Stimulated activated CD8-positive, alpha-beta memory T cell treated with anti-CD3 and anti-CD28 coated beads, Interleukin-15, amount 100 ng/mL, for 48 hours (primary cell): ENCODE measurements at regions not wholly inside any gene's neighbourhood (a gene's known extent, or its start where the extent isn't known, plus 50 kb on each side); places are given as distances from the start of the nearest gene placed in this dataset.
A peak's percentile ranks its signal among the peaks of the same experiment; 100 is the strongest.

Experiments used
- DNase-seq, 2 donors: peaks; one replicate each; pipeline ENCODE4 v3.0.0-alpha.2; 2020; ENCODE audit warnings: low read depth in 2 of 2

GRCh38 chr3:116767726-116768125, 58.1 kb downstream of the TUSC7 start:
- DNase-seq = no peak

- peak; percentile 8 to 12 for DNase-seq
These were observed 61.4 kb downstream of the TUSC7 start for GRCh38 chr3:116770815-116771450.

- DNase-seq = no peak
These were observed 67.6 kb downstream of the TUSC7 start for GRCh38 chr3:116776880-116777785.

GRCh38 chr3:116785226-116785625, 75.6 kb downstream of the TUSC7 start:
- DNase-seq = no peak

GRCh38 chr3:116802651-116803050, 93.1 kb downstream of the TUSC7 start:
- DNase-seq = no peak

GRCh38 chr3:116806351-116806750, 96.8 kb downstream of the TUSC7 start:
- DNase-seq = no peak

- no peak for DNase-seq
These were observed 99.1 kb downstream of the TUSC7 start for GRCh38 chr3:116808725-116809124.

- DNase-seq = no peak
These were observed 99.6 kb downstream of the TUSC7 start for GRCh38 chr3:116809208-116809607.

- DNase-seq = no peak
These were observed 102.2 kb downstream of the TUSC7 start for GRCh38 chr3:116811754-116812153.

- DNase-seq = no peak
These were observed 103.4 kb downstream of the TUSC7 start for GRCh38 chr3:116812949-116813348.

GRCh38 chr3:116815321-116815720, 105.7 kb downstream of the TUSC7 start:
- no peak for DNase-seq

GRCh38 chr3:116815831-116816588, 106.4 kb downstream of the TUSC7 start:
- no peak for DNase-seq

GRCh38 chr3:116821371-116821770, 111.8 kb downstream of the TUSC7 start:
- DNase-seq = no peak

GRCh38 chr3:116824208-116824607, 114.6 kb downstream of the TUSC7 start:
- no peak for DNase-seq

- DNase-seq = no peak
These were observed 123.6 kb downstream of the TUSC7 start for GRCh38 chr3:116833202-116833601.

GRCh38 chr3:116834816-116835215, 125.2 kb downstream of the TUSC7 start:
- no peak for DNase-seq

GRCh38 chr3:116835658-116836057, 126.1 kb downstream of the TUSC7 start:
- no peak for DNase-seq

GRCh38 chr3:116836286-116836685, 126.7 kb downstream of the TUSC7 start:
- no peak for DNase-seq

- DNase-seq = no peak
These were observed 127.9 kb downstream of the TUSC7 start for GRCh38 chr3:116837483-116837882.

GRCh38 chr3:116841003-116841735, 131.6 kb downstream of the TUSC7 start:
- DNase-seq = no peak

- no peak for DNase-seq
These were observed 132.8 kb downstream of the TUSC7 start for GRCh38 chr3:116842254-116842957.
